CD4-positive, alpha-beta T cell treated with Interleukin-21 for 1 hour (primary cell): ENCODE measurements at regions not wholly inside any gene's neighbourhood (a gene's known extent, or its start where the extent isn't known, plus 50 kb on each side); places are given as distances from the start of the nearest gene placed in this dataset.
"Not testable (repeated sequence)": the region's sequence is repeated elsewhere in the genome, so short reads cannot be mapped to it uniquely, and the experiment has no call there.

ENCODE experiments used
- DNase-seq: peaks from one replicate; pipeline ENCODE4 v3.0.0-alpha.2; 2020

DNA sequence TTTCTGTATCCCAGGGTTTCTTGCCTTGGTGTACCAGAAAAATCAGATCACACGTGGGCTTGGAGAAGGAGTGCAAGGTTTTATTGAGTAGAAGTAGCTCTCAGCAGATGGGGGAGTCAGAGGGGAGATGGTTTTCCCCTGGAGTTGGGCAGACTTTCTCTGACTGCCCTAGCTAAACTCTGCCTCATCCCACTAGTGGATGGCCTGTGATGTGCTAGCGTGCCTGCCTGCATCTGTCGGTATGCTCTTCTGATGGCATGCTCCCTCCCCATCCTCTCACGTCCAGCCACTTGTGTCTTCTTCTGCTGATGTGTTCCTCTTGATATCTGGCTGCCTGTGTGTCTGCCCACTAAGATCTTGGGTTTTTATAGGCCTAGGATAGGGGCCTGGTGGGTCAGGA lies 616.1 kb upstream of the RGMB start:
- no peak for DNase-seq

DNA sequence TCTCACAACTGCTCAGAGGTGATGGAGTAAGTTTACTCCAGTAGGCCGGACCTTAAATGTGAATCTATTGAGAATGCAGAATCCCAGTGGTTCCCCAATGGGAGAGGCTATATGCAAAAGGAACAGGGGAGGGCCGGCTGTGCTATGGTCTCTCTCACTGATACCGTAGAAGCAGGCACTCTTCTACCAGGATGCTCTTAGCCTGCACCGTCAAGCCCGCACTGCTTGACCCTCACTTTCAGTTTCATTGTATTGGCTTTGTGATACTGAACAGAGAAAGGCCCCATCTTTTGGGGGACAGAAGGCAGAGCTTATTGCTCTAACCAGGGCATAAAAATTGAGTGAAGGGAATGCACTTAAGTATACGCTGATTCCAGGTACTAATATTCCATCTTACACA lies 615.0 kb upstream of the RGMB start:
- no peak for DNase-seq

DNA sequence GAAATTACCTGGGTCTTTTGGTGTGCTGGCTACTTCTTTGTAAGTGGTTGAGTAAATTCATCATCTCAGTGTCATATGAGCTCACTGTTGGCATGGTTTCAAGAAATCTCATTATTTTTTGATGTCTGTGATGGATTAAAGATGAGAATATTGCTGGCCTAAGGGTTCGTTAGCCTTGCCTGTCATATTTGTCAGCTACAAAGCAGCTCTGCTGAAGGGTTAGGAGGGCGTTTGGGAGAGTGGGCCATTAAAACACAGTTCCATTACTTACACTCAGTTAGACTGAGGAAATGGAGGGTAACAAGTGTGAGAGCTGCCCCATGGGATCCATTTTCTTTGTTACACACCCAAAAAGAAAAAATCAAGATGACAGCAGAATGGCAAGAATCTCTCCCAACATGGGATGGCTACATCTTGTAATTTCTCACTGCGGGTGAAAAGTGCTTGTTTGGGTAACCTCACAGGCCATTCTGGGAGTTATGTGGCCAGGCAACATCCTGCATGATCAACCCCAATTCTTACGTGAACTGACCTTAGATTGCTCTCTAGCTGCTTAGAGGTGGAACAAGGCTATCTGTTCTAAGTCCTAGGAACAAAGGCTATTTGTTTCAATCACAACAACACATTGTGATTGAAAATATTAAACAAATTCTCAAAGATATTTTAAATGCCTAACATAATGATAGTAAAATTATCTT lies 609.5 kb upstream of the RGMB start:
- DNase-seq: no peak

DNA sequence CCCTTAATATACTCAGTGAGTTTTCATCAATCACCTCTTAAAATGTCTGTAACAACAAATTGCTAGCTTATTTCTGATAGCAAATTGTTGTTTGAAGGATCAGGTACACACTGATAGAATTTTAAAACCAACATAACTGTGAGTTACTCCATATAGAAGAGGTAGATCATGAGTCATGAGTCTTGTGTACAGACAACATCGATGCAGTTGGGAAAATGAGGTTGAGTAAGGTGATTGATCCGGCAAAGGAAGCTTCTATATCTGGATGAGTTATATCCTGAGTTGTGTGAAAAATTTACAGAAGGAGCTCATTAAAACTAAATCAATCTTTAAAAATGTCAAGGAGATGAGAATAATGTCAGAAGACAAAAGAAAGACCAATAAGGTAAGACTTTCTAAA lies 604.6 kb upstream of the RGMB start:
- DNase-seq: no peak

DNA sequence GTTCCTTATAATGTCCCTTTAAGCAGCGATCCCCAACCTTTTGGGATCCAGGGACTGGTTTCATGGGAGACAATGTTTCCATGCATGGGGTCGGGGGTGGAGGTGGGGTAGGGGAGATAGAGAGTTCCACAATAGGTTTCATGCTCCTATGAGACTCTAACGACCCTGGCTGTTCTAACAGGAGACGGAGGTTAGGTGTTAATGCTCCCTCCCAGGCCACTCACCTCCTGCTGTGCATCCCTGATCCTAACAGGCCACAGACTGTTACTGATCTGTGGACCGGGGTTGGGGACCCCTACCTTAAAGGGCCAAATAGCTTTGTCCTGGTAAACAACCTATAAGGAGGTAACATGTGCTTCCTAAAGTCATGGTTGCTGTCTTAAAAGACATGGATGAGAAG lies 602.5 kb upstream of the RGMB start:
- DNase-seq: no peak

DNA sequence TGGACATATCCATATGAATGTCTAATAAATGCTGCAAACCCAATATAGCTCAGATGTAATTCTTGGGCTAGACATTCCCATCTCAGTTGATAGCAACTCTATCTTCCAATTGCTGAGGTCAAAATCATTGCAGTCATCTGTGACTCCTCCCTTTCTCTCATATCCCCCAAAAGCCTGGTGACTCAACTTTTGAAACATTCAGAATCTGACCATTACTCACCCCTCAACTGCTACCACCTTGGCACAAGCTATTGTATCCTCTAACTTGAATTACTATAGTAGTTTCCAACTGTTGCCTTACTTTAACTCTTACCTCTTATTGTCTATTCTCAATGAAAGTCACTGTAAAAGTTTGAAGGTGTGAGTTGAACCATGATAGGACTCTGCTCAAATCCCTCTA lies 600.1 kb upstream of the RGMB start:
- no peak for DNase-seq

DNA sequence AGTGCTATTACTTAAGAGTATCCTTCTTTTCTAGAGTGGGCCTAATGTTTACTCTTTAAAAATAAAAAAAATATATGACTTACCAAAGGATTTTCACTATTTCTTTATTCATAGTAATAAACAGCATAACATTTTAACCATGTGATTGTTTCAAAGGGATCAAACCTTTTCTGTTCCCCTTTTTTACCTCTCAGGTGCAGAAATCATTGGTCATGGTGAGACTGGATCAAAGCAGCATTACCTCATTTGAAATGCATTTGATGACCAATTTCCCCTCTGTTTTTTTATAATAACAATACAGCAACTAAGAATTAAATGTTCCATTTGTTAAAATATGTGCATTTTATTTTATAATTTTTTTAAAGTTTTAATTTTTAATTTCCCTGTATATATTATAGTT lies 598.0 kb upstream of the RGMB start:
- DNase-seq: no peak

DNA sequence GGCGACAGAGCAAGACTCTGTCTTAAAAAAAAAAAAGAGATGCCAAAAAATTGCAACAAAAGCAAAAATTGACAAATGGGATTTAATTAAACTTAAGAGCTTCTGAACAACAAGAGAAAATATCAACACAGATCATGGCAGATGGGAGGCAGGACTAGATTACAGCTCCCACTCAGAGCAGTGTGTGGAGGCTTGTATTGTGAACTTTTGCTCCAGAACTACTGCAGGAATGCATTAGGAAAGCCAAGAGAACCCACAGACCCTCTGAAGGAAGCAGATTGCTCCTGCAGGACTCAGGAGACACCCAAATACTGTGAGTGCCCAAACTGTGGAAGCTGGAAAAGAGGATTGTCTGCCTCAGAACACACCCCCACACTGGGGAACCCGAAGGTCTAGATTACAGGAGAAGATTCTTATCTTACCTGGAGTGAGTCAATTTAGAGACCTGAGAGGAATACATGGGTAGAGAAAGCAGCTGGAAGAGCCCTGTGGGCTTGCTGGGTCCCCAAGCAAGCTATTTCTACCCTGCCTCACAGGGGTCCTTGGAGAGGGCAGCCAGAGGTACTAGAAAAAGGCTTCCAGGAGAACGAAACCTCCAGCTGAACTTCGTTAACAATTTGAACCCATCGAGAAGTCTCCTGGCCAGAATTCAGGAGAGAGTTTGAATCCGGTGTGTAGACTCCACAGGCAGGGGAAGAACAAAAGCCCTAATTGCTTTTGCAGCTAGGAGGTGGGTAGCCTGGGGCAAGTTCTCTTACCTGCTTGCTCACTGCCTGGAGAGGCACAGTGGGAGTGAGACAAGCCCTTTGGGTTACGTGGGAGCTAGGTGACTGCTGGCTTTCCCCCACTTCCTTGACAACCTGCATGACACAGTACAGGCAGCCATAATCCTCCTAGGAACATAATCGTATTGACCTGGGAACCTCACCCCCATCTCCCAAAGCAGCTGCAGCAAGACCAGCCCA lies 593.4 kb upstream of the RGMB start:
- no peak for DNase-seq

DNA sequence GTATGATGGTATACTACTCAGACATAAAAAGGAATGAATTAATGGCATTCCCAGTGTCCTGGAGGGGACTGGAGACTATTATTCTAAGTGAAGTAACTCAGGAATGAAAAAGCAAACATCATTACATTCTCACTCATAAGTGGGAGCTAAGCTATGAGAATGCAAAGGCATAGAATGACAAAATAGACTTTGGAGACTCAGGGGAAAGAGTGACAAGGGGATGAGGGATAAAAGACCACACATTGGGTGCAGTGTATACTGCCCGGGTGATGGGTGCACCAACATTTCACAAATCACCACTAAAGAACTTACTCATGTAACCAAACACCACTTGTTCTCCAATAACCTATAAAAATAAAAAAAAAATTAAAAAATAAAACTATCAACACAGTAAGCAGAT lies 587.3 kb upstream of the RGMB start:
- no peak for DNase-seq

DNA sequence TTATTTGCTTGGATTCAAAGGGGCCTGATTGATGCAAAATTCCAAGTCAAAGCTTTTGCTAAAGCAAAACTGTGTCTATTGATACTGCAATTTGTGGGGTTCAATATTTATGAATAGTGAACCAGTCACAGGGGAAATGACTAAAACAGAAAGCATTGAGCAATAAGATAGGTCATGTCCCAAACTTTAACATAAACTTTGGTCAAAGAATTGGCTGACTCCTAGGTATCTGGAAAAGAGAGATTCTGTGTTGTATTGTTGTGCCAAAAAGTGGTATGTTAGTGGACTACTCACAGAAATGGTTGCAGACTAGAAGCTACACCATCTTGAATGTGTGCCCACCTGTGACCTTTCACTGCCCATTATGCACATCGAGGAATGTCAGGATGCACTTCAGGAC lies 585.5 kb upstream of the RGMB start:
- DNase-seq: no peak

DNA sequence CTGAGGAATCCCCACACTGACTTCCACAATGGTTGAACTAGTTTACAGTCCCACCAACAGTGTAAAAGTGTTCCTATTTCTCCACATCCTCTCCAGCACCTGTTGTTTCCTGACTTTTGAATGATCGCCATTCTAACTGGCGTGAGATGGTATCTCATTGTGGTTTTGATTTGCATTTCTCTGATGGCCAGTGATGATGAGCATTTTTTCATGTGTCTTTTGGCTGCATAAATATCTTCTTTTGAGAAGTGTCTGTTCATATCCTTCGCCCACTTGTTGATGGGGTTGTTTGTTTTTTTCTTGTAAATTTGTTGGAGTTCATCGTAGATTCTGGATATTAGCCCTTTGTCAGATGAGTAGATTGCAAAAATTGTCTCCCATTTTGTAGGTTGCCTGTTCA lies 583.1 kb upstream of the RGMB start:
- not testable (repeated sequence) for DNase-seq

DNA sequence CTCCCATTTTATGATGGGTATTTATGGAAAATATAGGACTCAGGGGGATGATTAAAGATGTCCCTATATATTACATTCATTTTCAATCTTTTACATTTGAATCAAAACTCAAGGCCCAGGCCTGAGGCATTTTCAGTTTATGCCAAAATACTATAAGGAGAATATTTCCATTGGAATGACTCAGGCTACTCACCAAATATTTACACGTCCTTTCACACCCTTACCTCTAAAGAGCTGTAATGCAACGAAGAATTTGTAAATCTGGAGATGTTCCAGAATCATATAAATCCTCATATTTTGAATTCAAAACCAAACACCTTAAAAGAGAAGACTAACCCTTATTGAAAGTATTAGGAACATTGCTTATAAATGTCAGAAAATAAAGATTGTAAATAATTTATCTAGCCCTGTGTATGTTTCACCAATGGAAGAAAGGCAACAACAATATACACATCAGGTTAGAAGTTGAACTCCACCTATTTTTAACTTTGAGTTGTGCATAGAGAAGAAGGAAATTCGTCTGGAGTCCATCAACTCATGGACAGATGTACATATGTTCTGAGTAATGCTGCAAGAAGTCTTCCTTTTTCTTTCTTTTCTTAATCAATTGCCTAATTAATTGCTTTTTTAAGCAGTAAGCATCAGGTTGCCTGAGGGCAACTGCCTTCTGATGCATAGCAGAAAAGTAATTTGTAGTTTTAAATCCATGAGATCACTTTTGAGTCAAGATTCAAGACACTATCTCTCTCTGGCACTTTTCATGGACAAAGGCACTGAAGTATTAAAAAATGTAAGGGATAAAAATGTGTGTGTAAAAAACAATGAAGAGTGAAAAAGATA lies 579.3 kb upstream of the RGMB start:
- DNase-seq: no peak

DNA sequence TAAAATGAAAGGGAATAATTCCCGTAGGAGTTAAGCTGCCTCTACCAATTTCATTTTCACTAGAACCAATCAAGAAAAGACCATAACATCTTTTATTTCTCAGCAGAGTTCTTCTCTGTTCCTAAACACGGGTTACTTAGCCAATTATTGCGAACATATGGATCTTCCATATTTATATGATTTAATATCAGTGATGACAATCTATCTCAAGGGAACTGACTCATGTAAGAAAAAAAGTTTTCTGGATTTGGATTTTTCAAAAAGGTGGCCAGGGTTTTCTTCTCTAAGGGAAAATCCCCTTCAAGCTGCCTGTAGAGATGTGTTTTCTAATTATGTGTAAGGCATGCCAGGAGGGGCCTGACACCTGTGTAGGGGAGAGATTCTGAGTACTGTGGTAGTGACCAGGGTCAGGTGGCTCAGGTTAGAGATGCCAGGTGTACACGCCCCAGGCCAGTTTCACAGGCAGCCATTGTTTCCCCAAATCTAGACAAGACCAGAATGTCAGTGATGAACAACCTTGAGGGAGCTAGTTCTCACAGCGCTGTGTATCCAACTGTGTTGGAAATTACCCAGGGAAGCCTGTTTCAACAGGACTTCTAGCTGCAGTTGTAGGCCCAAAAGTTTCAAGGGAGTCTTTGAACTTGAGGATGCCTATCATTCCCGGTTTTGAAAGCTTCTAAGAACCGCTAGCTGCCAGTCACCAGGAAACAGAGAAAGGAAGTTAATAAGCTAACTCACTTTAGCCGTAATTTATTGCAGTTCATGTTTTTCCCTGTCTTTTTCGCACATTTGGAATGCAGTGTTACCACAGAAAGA lies 572.5 kb upstream of the RGMB start:
- no peak for DNase-seq

DNA sequence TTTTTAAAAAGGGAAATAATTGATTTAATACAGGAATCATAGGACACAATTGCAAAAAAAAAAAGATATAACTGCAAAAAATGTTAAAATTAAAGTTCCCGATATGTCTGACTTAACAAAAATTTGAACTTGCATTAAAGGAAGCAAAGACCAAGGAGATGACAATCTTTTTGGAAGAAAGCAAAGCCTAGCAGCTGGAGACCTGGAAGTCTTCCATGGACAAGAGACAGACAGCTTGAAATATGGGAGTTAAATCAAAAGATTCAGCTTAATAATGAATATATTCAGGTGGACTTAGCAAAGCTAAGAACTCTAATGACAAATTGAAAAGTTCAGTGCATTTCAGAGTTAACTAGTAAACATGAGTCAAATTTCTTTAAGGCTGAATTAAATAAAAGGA lies 568.7 kb upstream of the RGMB start:
- DNase-seq: no peak

DNA sequence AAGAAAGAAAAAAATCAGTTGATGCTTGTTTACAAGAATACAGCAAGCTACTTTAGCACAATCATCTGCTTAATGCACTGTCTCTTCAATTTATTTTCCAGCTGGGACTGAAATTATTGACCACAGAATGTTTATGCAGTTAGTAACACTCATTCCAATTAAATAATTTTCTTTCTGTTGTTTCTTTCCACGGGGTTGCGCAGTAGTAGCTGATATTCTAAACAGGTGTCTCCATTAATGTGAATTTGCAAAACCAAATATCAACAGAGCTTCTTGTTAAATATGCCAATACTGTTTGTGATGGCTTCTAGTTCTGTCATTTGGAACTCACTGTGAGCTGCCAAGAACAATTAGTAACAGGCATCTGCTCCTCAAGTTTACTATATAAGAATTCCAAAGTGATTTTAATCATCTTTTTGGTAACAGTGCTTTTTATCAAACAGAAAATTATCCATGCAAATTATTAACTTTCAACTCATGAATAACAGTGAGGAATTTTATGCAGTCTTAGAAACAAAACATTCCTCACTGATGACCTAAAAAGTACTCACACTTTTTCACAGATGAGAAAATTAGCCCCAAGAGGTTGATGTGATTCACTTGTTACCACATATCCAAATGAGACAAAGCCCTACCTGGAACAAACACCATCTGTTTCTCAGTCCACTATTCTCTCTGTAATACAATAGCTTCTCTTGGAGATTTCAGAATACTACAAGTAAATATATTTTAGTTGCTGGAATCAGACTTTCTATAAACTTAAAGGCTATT lies 567.6 kb upstream of the RGMB start:
- no peak for DNase-seq

DNA sequence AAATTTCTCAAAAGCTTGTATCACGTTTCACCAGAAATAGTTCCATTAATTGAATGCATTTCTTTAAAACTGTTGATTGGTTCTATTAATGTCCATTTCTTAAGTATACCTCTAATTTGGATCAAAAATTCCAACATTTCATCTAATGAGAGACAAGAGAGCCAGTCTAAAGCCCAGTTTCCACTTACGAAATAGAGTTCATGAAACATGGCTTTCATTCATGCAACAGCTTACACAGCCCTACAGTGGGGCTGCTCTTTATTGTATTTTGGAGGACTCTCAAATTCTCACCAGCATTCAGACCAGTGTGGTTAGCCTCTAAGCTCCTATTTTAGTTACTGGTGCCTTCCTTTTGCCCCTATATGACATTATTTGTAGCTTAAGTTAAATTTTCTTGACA lies 566.9 kb upstream of the RGMB start:
- DNase-seq: no peak

DNA sequence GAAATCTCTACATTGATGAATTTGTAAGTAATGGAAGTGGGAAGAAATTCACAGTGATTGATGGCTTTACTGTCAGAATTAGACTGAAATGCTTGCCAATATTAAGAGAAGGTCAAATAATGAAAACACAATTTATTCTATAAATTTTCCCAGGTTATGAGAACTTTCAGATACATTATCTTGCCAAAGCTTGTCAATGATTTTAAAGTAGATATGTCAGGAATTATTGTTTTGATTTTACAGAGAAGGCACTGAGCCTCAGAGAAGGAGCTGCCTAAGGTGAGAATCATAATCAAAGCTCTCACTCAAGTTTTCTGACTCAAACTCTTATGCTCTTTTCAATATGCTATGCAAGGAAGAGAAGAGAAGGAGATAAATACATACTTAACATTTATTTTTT lies 564.0 kb upstream of the RGMB start:
- no peak for DNase-seq

DNA sequence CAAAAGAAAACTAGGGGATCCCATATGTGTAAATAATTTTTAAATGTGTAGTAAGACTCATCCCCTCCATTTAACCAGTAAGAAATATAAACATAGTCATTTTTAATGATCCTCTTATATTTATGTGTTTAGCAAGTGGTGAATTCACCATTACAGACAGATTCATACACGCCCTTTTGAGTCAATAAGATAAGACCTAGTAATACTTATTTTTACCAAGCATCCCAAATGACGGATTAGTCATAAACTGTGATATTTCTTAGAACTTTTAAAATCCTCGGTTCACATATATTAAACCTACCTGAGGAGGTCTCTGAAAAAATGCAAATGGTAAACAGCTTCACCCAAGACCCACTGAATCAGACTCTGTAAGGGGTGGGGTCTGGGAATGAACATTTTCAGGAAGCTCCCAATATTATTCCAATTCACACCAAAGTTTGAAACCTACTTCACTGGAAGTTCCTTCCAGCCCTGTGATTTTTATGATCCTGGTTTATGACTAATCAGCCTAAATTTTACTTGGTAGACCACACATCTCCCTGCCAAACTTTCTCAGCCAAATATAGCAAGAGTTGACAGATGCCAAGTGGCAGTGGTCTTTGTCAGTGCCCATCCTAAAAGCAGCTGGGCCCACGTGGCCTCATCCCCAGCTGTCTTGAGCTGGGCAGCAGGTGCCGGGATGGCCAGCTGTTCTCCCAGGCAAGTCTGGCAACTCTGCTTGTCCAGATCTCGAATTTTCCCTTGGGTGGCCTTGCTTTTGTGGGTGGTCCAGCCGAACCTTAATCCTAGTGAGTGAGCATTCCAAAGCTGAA lies 559.0 kb upstream of the RGMB start:
- no peak for DNase-seq

DNA sequence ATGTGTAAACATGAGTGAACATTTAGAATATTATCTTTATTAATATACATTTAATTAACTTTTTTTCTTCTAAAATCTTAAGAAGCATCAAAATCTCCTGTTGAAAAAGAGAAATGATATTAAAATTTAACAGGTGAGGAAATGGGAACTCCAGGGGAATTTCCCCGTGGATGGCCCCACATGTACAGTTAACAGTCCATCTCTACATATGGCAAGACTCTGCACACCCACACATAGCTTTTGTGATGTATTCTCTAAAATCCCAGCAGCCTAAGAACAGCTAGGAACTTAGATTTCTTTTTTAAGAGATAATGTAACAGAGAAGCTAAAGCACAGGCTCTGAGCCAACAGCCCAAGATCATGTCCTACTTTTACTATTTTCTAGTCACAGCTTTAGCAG lies 556.3 kb upstream of the RGMB start:
- DNase-seq: no peak

DNA sequence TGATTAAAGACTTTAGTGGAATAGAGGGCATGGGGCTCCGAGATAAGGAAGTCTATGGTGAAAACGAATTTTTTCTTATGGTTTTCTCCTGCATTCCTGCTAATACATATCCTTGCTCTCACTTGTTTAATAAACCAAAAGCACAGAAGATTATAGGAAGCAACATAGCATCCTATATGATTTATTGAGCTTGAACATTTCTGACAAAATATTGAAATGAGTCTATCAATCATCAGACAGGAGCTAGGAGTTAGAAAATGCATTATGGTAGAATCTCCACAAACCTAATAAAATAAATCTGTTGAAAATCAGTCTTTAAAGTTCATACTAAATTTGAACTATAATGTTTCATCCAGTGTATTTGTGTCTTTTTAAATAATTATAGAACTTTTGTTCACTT lies 554.6 kb upstream of the RGMB start:
- no peak for DNase-seq

DNA sequence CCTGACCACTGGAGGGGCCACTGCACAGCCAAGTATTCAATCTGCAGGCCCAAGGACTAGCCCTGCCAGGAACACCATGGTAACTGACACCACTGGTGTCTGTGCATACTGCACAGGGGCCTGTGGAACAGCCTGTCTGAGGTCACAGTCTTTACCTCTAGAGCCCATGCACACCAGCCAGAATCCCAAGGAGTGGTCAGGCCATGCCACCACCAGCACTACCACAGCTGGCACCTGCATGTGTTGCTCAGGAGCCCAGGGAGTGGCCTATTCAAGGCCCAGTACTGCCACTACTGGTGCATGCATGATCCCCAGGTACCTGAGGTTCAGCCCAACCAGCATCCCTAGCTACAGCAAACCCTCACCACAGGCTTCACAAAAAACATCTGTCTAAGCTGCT lies 546.0 kb upstream of the RGMB start:
- no peak for DNase-seq
